Fibroblast of skin of back (primary cell): ENCODE measurements at regions not wholly inside any gene's neighbourhood (a gene's known extent, or its start where the extent isn't known, plus 50 kb on each side); places are given as distances from the start of the nearest gene placed in this dataset.
"Not testable (repeated sequence)": the region's sequence is repeated elsewhere in the genome, so short reads cannot be mapped to it uniquely, and the experiment has no call there.

Source experiments
- DNase-seq: peaks from one replicate; pipeline ENCODE4 v3.0.0-alpha.2; 2013

GRCh38 chr2:13714466-13714865, 918.1 kb upstream of the LRATD1 start:
- no peak for DNase-seq

DNA sequence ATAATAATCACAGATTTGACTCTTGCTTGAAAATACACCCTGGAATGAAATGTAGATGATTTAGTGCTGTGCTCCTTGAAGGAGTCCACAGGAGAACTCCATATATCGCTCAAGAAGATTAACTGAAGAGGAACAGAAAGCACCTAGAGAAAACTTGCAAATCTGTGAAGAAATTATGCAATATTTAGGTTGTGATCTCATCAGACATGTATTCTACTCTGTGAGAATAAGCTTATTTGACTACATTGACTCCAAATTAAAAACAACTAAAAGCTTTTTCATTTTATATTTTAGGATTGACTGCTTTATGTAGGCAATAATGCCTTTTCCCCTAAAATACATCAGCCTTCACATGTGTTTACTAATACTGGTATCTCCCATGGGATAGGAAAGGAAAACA, 906.6 kb upstream of the LRATD1 start:
- no peak for DNase-seq

GRCh38 chr2:13745330-13745729, 887.2 kb upstream of the LRATD1 start:
- DNase-seq, result no peak

GRCh38 chr2:13751955-13752354, 880.6 kb upstream of the LRATD1 start:
- no peak for DNase-seq

GRCh38 chr2:13758412-13758811, 874.1 kb upstream of the LRATD1 start:
- DNase-seq, result no peak

DNA sequence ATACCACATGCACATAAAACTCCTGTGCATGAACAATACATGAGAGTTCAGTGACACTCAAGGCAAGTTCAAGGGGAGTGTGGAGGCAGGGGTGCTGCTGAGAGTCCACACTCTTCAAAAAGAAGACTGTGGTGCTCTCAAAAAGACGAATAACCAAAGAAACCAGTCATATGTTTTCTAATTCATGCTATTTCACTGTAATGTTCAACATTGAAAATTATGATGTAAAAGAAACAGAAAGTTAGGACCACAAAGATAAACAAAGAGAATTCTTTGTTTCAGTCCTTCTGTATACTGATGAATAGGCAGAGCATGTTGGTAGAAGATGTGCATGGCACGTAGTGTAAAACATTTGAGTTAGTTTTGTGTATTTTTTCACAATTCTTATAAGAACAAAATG, 864.2 kb upstream of the LRATD1 start:
- DNase-seq, result no peak

DNA sequence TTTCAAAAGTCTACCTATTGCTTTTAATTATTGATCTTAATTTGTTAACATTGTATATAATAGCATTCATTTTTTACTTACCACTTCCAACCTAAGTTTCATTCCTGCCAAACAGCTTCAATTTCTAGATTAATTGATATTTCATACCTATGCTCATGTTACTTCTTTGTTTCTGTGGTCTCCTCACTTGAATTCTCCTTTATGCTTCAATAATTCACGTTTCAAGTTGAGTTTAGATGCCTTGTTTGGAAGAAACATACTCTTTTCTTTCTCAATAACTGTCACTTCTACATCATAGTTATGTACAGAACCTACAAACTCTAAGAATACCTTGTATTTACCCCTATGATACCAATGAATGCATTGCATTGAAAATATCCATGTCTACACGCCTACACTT, 862.2 kb upstream of the LRATD1 start:
- DNase-seq, result no peak

- DNase-seq, result no peak
Measured at GRCh38 chr2:13779996-13780395, 852.5 kb upstream of the LRATD1 start.

DNA sequence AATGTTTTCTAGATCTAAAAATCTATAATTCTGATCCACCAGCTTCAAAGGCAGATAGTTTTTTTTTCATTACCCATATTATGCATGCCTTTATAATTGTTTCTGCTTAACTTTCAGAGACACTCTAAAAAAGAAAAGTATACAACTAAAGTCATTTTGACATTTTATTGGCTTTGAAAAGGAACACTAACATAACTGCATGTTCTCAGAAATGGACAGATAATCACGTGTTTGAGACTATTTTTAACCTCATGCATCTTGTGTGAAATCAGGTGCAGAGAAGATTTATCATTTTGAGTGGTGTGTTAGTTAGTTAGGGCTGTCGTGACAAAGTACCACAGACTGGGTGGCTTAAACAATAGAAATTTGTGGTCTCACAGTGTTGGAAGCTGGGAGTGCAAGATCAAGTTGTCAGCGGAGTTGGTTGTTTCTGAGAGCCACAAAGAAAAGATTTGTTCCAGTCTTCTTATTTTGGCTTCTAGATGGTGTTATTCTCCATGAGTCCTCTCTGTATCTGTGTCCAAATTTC, 841.4 kb upstream of the LRATD1 start:
- DNase-seq, result no peak

DNA sequence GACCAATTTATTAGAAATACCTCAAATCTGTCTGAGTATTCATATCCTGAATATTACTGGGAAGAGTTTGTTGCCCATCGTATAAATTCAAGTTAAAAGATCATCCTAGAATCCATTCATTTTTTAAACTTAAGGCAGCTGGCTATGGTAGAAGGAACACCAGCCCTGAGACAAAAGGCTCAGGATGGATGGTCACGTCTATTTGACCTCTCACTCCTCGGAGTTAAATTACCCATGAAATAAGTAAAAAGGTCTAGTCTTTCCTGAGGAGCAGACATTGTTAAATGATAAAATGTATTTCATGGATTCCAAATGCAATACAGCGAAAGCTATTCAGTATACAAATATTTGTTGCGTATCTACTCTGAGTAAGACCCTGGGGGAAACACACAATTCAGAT, 826.0 kb upstream of the LRATD1 start:
- no peak for DNase-seq

GRCh38 chr2:13813236-13813635, 819.3 kb upstream of the LRATD1 start:
- no peak for DNase-seq

GRCh38 chr2:13818002-13818401, 814.5 kb upstream of the LRATD1 start:
- DNase-seq, result no peak

GRCh38 chr2:13819896-13820295, 812.6 kb upstream of the LRATD1 start:
- no peak for DNase-seq

GRCh38 chr2:13821255-13821880, 811.1 kb upstream of the LRATD1 start:
- peak; percentile 74 for DNase-seq

DNA sequence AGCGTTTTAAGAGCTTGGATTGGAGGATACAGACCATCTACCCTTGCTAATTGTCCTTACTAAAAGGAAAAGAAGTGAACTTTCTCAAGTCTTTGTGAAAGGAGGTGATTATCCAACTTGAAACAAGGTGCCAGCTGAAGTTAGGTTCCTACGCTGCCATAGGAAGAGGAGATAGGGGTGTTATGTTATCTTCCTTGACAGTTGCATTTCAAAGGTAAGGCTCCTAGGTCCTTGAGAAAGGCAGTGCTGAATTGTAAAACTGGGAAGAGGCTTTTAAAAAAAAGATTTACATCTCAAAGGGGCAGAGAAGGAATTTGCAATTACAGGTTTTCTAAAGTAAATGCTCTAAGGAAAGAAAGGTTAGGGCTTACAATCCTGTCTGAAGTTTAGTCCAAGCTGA, 810.2 kb upstream of the LRATD1 start:
- no peak for DNase-seq

DNA sequence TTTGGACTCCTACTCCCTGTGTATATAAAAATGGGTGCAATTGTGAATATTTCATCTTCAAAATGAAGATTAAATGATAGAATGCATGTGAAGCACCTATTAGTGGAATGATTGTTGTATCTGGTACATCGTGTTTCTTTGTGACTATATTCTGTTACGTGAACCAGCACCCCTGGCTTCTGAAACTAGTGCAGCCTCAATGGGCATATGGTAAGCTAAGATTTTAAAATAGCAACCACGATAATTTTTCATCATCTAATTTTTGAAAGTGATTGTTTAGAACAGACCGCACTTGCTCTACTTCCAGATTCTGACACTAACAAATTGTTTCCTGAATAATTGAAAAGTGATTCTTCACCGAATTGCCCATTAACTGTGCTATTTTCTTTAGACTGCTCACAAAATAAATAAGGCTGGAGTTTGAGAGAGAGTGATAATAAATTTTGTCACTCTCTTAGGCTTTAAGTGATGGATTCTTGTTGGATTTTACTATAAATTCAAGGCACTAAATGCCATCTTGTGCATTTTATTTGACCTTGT, 806.1 kb upstream of the LRATD1 start:
- no peak for DNase-seq

DNA sequence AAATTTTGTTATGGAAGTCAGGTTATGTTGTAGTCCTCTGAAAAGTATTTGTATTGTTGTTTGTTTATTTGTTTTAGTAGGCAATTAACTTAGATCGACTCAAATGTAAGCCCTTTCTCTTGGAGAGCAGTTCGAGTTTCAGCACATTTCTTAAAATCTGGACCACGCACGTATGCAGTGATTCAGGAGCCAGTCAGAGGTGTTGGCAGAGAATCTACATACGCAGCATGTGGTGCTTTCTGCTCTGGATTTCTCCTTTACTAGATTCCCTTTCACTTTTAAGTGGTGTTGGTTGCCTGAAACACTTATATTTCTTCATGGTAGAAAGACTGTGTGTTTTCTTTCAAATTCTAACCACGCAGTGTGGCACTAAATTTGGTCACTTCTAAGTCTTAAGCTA, 773.9 kb upstream of the LRATD1 start:
- DNase-seq, result no peak

GRCh38 chr2:13868275-13868674, 764.2 kb upstream of the LRATD1 start:
- DNase-seq, result not testable (repeated sequence)

DNA sequence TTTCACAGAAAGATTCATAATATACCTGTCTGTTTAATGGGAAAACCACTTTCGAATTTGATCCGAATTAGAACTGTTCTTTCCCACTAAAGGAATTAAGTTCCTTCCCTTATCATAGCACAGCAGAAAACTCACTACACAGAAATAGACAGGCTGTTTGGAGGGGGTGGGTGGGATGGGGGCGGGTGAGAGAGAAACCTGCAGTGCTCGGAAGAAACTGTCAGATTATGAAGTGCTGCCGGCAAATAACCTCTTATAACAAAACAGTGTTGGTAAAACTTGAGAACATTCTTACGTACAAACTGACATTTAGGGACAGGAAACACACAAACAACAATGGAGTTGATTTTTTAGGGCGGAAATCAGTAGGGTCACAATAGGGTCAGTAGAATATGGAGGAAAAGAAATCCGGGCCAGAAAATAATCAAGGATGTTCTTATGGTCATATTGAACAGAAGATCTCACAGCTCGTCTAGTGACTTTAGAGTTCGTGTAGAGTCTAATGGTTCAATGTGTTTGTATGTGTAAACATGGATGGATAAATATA, 756.0 kb upstream of the LRATD1 start:
- DNase-seq, result no peak

- no peak for DNase-seq
Measured at GRCh38 chr2:13877571-13877970, 754.9 kb upstream of the LRATD1 start.

GRCh38 chr2:13884291-13884976, 748.1 kb upstream of the LRATD1 start:
- no peak for DNase-seq

- no peak for DNase-seq
Measured at GRCh38 chr2:13901526-13901925, 731.0 kb upstream of the LRATD1 start.

DNA sequence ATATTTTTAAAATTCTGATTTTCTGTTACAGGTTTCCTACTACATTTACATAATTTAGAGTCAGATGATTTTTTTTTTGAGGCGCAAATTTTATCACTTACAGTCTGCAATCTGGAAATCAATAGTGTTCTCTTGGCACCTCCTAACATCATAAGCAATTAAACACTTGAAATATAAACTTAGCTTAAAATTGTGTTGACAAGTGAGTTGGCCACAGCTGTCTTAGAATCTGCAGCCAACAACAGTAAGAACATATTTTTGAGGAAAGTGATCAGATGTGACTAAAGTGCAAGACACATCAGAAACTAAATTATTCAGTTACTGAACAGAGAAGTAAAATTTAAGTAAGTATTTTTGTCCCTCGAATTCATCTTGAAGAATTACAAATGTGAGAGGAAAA, 726.7 kb upstream of the LRATD1 start:
- no peak for DNase-seq

- DNase-seq, result no peak
Measured at GRCh38 chr2:13916066-13916465, 716.5 kb upstream of the LRATD1 start.
